Erythroblast (primary cell): ENCODE measurements at regions not wholly inside any gene's neighbourhood (a gene's known extent, or its start where the extent isn't known, plus 50 kb on each side); places are given as distances from the start of the nearest gene placed in this dataset.

ENCODE experiments used
- DNase-seq, 2 experiments: peaks; one replicate each; lab custom pipeline; 2025; lab: John Stamatoyannopoulos, UW
- GATA1 ChIP-seq: IDR thresholded peaks from 2 replicates; pipeline ENCODE4 v1.6.1; 2011; ENCODE audit warnings: low read depth, mild to moderate bottlenecking, control low read depth, low read length, moderate library complexity
- POLR2A ChIP-seq: IDR thresholded peaks from 2 replicates; pipeline ENCODE4 v1.6.1; 2011; ENCODE audit warnings: mild to moderate bottlenecking, low read length

- no peak for DNase-seq
- no peak for TF ChIP-seq GATA1
Measured at GRCh38 chr17:17398188-17398942, 78.4 kb upstream of the MED9 start.

- no peak for DNase-seq
- TF ChIP-seq GATA1 (no peak), POLR2A (no peak)
Measured at GRCh38 chr17:17398943-17399926, 77.6 kb upstream of the MED9 start.

- no peak for DNase-seq
- no peak for TF ChIP-seq GATA1
- TF ChIP-seq POLR2A, result no peak
Measured at GRCh38 chr17:17400070-17400469, 76.7 kb upstream of the MED9 start.

- no peak for TF ChIP-seq POLR2A
- TF ChIP-seq GATA1, result no peak
- no peak for DNase-seq
Measured at GRCh38 chr17:17400566-17401184, 76.1 kb upstream of the MED9 start.

- TF ChIP-seq GATA1 (no peak), POLR2A (no peak)
- DNase-seq, result peak; percentile 42 to 61
Measured at GRCh38 chr17:17401271-17401781, 75.5 kb upstream of the MED9 start.

GRCh38 chr17:17402558-17402957 is 74.2 kb upstream of the MED9 start:
- DNase-seq, result no peak

GRCh38 chr17:17403065-17403464 is 73.7 kb upstream of the MED9 start:
- DNase-seq, result no peak

More at GRCh38 chr17:17402558-17402957, 74.2 kb upstream of the MED9 start:
- TF ChIP-seq POLR2A (no peak), GATA1 (no peak)

GRCh38 chr17:17403899-17404576 is 72.8 kb upstream of the MED9 start:
- no peak for DNase-seq
- no peak for TF ChIP-seq GATA1
- no peak for TF ChIP-seq POLR2A

More at GRCh38 chr17:17403065-17403464, 73.7 kb upstream of the MED9 start:
- TF ChIP-seq GATA1 (no peak), POLR2A (no peak)

- DNase-seq, result no peak
- no peak for TF ChIP-seq GATA1
- no peak for TF ChIP-seq POLR2A
Measured at GRCh38 chr17:17405673-17406072, 71.1 kb upstream of the MED9 start.

- no peak for DNase-seq
- no peak for TF ChIP-seq GATA1
Measured at GRCh38 chr17:17406225-17406624, 70.6 kb upstream of the MED9 start.

GRCh38 chr17:17408236-17408794 is 68.5 kb upstream of the MED9 start:
- peak in 1 of 2 experiments; percentile 26 for DNase-seq
- TF ChIP-seq POLR2A, result no peak
- TF ChIP-seq GATA1, result no peak

- no peak for DNase-seq
- TF ChIP-seq POLR2A, result no peak
- no peak for TF ChIP-seq GATA1
Measured at GRCh38 chr17:17410357-17410756, 66.4 kb upstream of the MED9 start.

GRCh38 chr17:17411692-17412091 is 65.1 kb upstream of the MED9 start:
- TF ChIP-seq GATA1, result no peak
- TF ChIP-seq POLR2A, result no peak
- no peak for DNase-seq
